ENCODE measurements at regions not wholly inside any gene's neighbourhood (a gene's known extent, or its start where the extent isn't known, plus 50 kb on each side); places are given as distances from the start of the nearest gene placed in this dataset.

DNA sequence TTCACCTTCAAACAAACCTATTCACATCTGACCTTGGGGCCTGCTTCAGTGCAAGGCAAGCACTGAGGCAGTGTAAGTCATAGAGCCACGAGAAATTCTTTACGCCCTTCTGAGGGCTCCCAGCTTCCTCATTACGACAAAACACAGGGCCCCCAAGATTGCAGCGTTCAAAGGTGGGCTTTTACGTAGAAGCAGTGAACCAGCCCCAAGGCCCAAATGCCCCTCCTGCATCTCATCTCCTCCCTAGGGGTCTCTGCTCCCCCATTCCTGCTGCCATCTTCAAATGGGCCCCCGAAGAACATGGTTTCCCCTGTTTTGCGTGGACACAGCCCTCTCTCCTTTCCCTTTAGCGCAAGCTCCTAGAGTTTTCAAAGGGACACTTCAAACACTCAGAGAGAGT lies 285.1 kb downstream of the MEX3B start:
- TF ChIP-seq GATA2 (IDR thresholded peaks at IDR 0.05; ENCODE audit: low read depth, low read length) (no peak), GATA3 (IDR thresholded peaks at IDR 0.05; ENCODE audit: low read depth, low read length) (no peak)

Measured in SH-SY5Y (cell line).